ENCODE measurements at regions not wholly inside any gene's neighbourhood (a gene's known extent, or its start where the extent isn't known, plus 50 kb on each side); places are given as distances from the start of the nearest gene placed in this dataset.

- no peaks in the 10 kb centered on the region for H4K20me1 ChIP-seq (ENCODE audit: insufficient read depth, low read length)
- TF ChIP-seq EZH2phosphoT487 (IDR thresholded peaks at IDR 0.05; ENCODE audit: borderline replicate concordance, low read depth, low read length) (no peak), CTCF (conservative IDR thresholded peaks at IDR 0.05; ENCODE audit: low read length) (no peak)
Measured at GRCh38 chr11:71357414-71357813, 90.8 kb downstream of the DHCR7 start.

GRCh38 chr11:71356904-71357303 lies 91.3 kb downstream of the DHCR7 start:
- intact Hi-C loops (cut with micrococcal nuclease; ENCODE audit: unreplicated experiment): no loop called here
- no peak for DNase-seq (ENCODE audit: low spot score)
- no TSS peak for BruUV-seq (replicated peaks)

More at GRCh38 chr11:71357414-71357813, 90.8 kb downstream of the DHCR7 start:
- no peak overlapping the region for H3K4me3 ChIP-seq (ENCODE audit: low read depth, low read length, poor library complexity, severe bottlenecking)
- H3K79me2 ChIP-seq (ENCODE audit: insufficient read depth, low read depth, low read length): no peaks in the 10 kb centered on the region
- no TSS peak for BruUV-seq (replicated peaks)
- no peaks in the 10 kb centered on the region for H3K9me2 ChIP-seq (ENCODE audit: insufficient read depth, low read length)
- no peak for DNase-seq (ENCODE audit: low spot score)
- H3K36me3 ChIP-seq (ENCODE audit: insufficient read depth, low read length): no peaks in the 10 kb centered on the region
- no peak overlapping the region for H3K27ac ChIP-seq (ENCODE audit: low read depth, low read length, poor library complexity, severe bottlenecking)
- POLR2A ChIA-PET: no interaction called here
- H3K9me3 ChIP-seq (ENCODE audit: low read length): no peaks in the 10 kb centered on the region
- no peak overlapping the region for H3K4me2 ChIP-seq (ENCODE audit: low read length)
- H3K4me1 ChIP-seq (ENCODE audit: insufficient read depth, low read length, poor library complexity, severe bottlenecking): no peaks in the 10 kb centered on the region
- CTCF ChIA-PET (ENCODE audit: unreplicated experiment): no interaction called here
- intact Hi-C loops (cut with micrococcal nuclease; ENCODE audit: unreplicated experiment): no loop called here
- H2AFZ ChIP-seq (ENCODE audit: low read length): no peak overlapping the region

More at GRCh38 chr11:71356904-71357303, 91.3 kb downstream of the DHCR7 start:
- H3K9me3 ChIP-seq (ENCODE audit: low read length): no peaks in the 10 kb centered on the region
- H3K79me2 ChIP-seq (ENCODE audit: insufficient read depth, low read depth, low read length): no peaks in the 10 kb centered on the region
- no peak overlapping the region for H2AFZ ChIP-seq (ENCODE audit: low read length)
- no peak overlapping the region for H3K4me3 ChIP-seq (ENCODE audit: low read depth, low read length, poor library complexity, severe bottlenecking)
- H4K20me1 ChIP-seq (ENCODE audit: insufficient read depth, low read length): no peaks in the 10 kb centered on the region
- H3K4me2 ChIP-seq (ENCODE audit: low read length): no peak overlapping the region
- H3K27ac ChIP-seq (ENCODE audit: low read depth, low read length, poor library complexity, severe bottlenecking): no peak overlapping the region
- ChIA-PET CTCF (ENCODE audit: unreplicated experiment) (no interaction called here), POLR2A (no interaction called here)
- no peak for TF ChIP-seq EZH2phosphoT487 (IDR thresholded peaks at IDR 0.05; ENCODE audit: borderline replicate concordance, low read depth, low read length)
- TF ChIP-seq CTCF (conservative IDR thresholded peaks at IDR 0.05; ENCODE audit: low read length): no peak
- H3K9me2 ChIP-seq (ENCODE audit: insufficient read depth, low read length): no peaks in the 10 kb centered on the region
- no peaks in the 10 kb centered on the region for H3K4me1 ChIP-seq (ENCODE audit: insufficient read depth, low read length, poor library complexity, severe bottlenecking)
- H3K36me3 ChIP-seq (ENCODE audit: insufficient read depth, low read length): no peaks in the 10 kb centered on the region
